GM23338 (cell line): ENCODE measurements at regions not wholly inside any gene's neighbourhood (a gene's known extent, or its start where the extent isn't known, plus 50 kb on each side); places are given as distances from the start of the nearest gene placed in this dataset.

Experiments
- ATAC-seq: fragments of 200-7000 bp; cut with Tn5 transposase; 3 replicates; pipeline ENCODE4 v1.9.1; 2020
- DNase-seq: peaks from one replicate; pipeline ENCODE4 v3.0.0-alpha.2; 2015; ENCODE audit warnings: low spot score
- H2AFZ ChIP-seq: fragments of 200-600 bp; sonication (generic); 2 replicates; pipeline ENCODE4 v1.8.0; 2016; ENCODE audit warnings: antibody characterized with exemption, mild to moderate bottlenecking, moderate library complexity
- H3F3A ChIP-seq: fragments of 200-600 bp; sonication (generic); replicated peaks from 2 replicates; pipeline ENCODE4 v1.8.0; 2017; ENCODE audit warnings: antibody characterized with exemption, mixed run types, low read depth
- H3K27ac ChIP-seq: fragments of 200-600 bp; sonication (generic); 2 replicates; pipeline ENCODE4 v1.6.1; 2016; ENCODE audit warnings: low read depth
- H3K27me3 ChIP-seq: fragments of 200-600 bp; sonication (generic); 2 replicates; pipeline ENCODE4 v1.8.0; 2016; ENCODE audit warnings: mild to moderate bottlenecking, mixed run types, moderate library complexity; ENCODE audit not compliant: insufficient read depth
- H3K36me3 ChIP-seq: fragments of 200-600 bp; sonication (generic); 2 replicates; pipeline ENCODE4 v1.8.0; 2016; ENCODE audit warnings: mild to moderate bottlenecking; ENCODE audit not compliant: insufficient read depth
- H3K4me1 ChIP-seq: fragments of 200-600 bp; sonication (generic); 2 replicates; pipeline ENCODE4 v1.8.0; 2016; ENCODE audit warnings: mild to moderate bottlenecking, moderate library complexity; ENCODE audit not compliant: insufficient read depth
- H3K4me2 ChIP-seq: fragments of 200-600 bp; sonication (generic); 2 replicates; pipeline ENCODE4 v1.7.1; 2017; ENCODE audit warnings: mixed run types
- H3K4me3 ChIP-seq: fragments of 200-600 bp; sonication (generic); 2 replicates; pipeline ENCODE4 v1.6.1; 2016; ENCODE audit warnings: mixed run types
- H3K79me2 ChIP-seq: fragments of 200-600 bp; sonication (generic); replicated peaks from 2 replicates; pipeline ENCODE4 v1.8.0; 2017; ENCODE audit warnings: mild to moderate bottlenecking; ENCODE audit not compliant: insufficient read depth
- H3K9me2 ChIP-seq: fragments of 200-600 bp; sonication (generic); 2 replicates; pipeline ENCODE4 v1.8.0; 2017; ENCODE audit not compliant: insufficient read depth
- H4K20me1 ChIP-seq: fragments of 200-600 bp; sonication (generic); replicated peaks from 2 replicates; pipeline ENCODE4 v1.8.0; 2017; ENCODE audit warnings: mild to moderate bottlenecking; ENCODE audit not compliant: insufficient read depth
- H3K27ac Mint-ChIP-seq: 2 replicates; pipeline ENCODE4 v1.8.0; 2020; ENCODE audit warnings: inconsistent platforms, mild to moderate bottlenecking, moderate library complexity, mixed read lengths
- H3K27me3 Mint-ChIP-seq: 3 replicates; pipeline ENCODE4 v1.8.0; 2022; ENCODE audit warnings: low read depth, mild to moderate bottlenecking, moderate library complexity, mixed read lengths, inconsistent platforms; ENCODE audit not compliant: insufficient read depth, poor library complexity
- H3K36me3 Mint-ChIP-seq: 3 replicates; pipeline ENCODE4 v1.8.0; 2021; ENCODE audit warnings: low read depth, mild to moderate bottlenecking, inconsistent platforms, moderate library complexity, mixed read lengths
- H3K4me1 Mint-ChIP-seq: 3 replicates; pipeline ENCODE4 v1.8.0; 2020; ENCODE audit warnings: mild to moderate bottlenecking, inconsistent platforms, mixed read lengths
- H3K4me3 Mint-ChIP-seq: 3 replicates; pipeline ENCODE4 v1.8.0; 2021; ENCODE audit warnings: moderate library complexity, mild to moderate bottlenecking, inconsistent platforms, mixed read lengths
- H3K9me3 Mint-ChIP-seq: 3 replicates; pipeline ENCODE4 v1.8.0; 2020; ENCODE audit warnings: moderate library complexity, mild to moderate bottlenecking, inconsistent platforms, mixed read lengths
- CREB1 ChIP-seq: fragments of 250-450 bp; sonication (Bioruptor Pico); IDR thresholded peaks from 2 replicates; pipeline ENCODE4 v1.5.0; 2020; ENCODE audit warnings: low read depth, mild to moderate bottlenecking, moderate library complexity
- ETS1 ChIP-seq: IDR thresholded peaks from 2 replicates; pipeline ENCODE4 v1.6.1; 2016; ENCODE audit warnings: antibody characterized with exemption
- EZH2 ChIP-seq: fragments of 200-600 bp; sonication (generic); IDR thresholded peaks from one replicate; pipeline ENCODE4 v1.8.0; 2017; ENCODE audit warnings: antibody characterized with exemption, mild to moderate bottlenecking, low read depth; ENCODE audit not compliant: unreplicated experiment
- EZH2phosphoT487 ChIP-seq: fragments of 200-600 bp; sonication (generic); IDR thresholded peaks from one replicate; pipeline ENCODE4 v1.8.1; 2018; ENCODE audit warnings: antibody characterized with exemption; ENCODE audit not compliant: unreplicated experiment
- JUNB ChIP-seq: IDR thresholded peaks from one replicate; pipeline ENCODE4 v1.6.1; 2016; ENCODE audit warnings: antibody characterized with exemption; ENCODE audit not compliant: unreplicated experiment
- NANOG ChIP-seq: IDR thresholded peaks from 2 replicates; pipeline ENCODE4 v1.6.1; 2016; ENCODE audit warnings: antibody characterized with exemption, borderline replicate concordance
- POLR2AphosphoS5 ChIP-seq: IDR thresholded peaks from 2 replicates; pipeline ENCODE4 v1.6.1; 2016; ENCODE audit warnings: antibody characterized with exemption, low read depth
- ZNF114 ChIP-seq: fragments of 250-450 bp; sonication (Bioruptor Pico); IDR thresholded peaks from 2 replicates; pipeline ENCODE4 v1.5.0; 2020; ENCODE audit warnings: mild to moderate bottlenecking, moderate library complexity
- ZNF331 ChIP-seq: fragments of 250-450 bp; sonication (Bioruptor Pico); IDR thresholded peaks from 2 replicates; pipeline ENCODE4 v1.5.0; 2020; ENCODE audit warnings: low read depth, mild to moderate bottlenecking, moderate library complexity
- TF ChIP-seq, protein P1 (sequence below), 2 experiments: fragments of 200-600 bp in 1 of 2; sonication (generic) in 1 of 2; conservative IDR thresholded peaks; 2 replicates each; pipeline versions ENCODE4 v1.5.1 to v1.6.1; 2016 to 2017; ENCODE audit warnings: antibody characterized with exemption in 2 of 2, low read depth in 2 of 2, mild to moderate bottlenecking in 2 of 2, moderate library complexity in 1 of 2
- TF ChIP-seq, protein P2 (sequence below): IDR thresholded peaks from one replicate; pipeline ENCODE4 v1.6.1; 2018; ENCODE audit warnings: antibody characterized with exemption; ENCODE audit not compliant: unreplicated experiment

- TF ChIP-seq, protein P1, sequence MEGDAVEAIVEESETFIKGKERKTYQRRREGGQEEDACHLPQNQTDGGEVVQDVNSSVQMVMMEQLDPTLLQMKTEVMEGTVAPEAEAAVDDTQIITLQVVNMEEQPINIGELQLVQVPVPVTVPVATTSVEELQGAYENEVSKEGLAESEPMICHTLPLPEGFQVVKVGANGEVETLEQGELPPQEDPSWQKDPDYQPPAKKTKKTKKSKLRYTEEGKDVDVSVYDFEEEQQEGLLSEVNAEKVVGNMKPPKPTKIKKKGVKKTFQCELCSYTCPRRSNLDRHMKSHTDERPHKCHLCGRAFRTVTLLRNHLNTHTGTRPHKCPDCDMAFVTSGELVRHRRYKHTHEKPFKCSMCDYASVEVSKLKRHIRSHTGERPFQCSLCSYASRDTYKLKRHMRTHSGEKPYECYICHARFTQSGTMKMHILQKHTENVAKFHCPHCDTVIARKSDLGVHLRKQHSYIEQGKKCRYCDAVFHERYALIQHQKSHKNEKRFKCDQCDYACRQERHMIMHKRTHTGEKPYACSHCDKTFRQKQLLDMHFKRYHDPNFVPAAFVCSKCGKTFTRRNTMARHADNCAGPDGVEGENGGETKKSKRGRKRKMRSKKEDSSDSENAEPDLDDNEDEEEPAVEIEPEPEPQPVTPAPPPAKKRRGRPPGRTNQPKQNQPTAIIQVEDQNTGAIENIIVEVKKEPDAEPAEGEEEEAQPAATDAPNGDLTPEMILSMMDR (conservative IDR thresholded peaks at IDR 0.05; ENCODE audit: low read depth in 2 of 2), result no peak
- no peak for TF ChIP-seq ETS1
- TF ChIP-seq ZNF331 (CRISPR knock-in tag), result no peak
- no peak for TF ChIP-seq NANOG
- no peak for TF ChIP-seq EZH2phosphoT487
- no peak for TF ChIP-seq CREB1 (CRISPR knock-in tag)
Measured at GRCh38 chr4:124184792-124185191, 527.7 kb downstream of the ANKRD50 start (continued).

DNA sequence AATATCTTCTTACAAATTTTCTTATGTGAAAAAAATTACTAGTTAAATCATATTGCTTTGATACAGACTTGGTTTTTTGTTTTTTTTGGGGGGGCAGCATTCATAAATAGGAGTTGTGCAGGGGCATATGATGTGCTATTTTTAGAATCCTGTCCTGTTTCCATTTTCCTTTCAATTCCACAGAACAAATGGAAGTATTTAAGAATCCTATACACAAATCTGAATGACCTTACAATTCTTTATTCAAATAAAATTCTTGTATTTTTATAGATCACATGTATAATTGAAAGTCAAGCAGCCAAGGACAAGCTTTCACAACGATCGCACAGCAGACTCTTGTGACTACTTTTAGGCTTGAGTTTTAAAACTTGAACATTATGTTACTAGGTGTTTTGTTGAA lies 523.9 kb downstream of the ANKRD50 start:
- DNase-seq (no peak), ATAC-seq (no peak)
- Histone ChIP-seq H3K27ac (no peak overlapping the region), H3K4me2 (no peak overlapping the region), H2AFZ (no peak overlapping the region), H3K4me1 (peaks cover 11% of the 10 kb centered on the region), H3K4me3 (no peak overlapping the region), H3K9me2 (no peaks in the 10 kb centered on the region), H3K36me3 (no peaks in the 10 kb centered on the region), H4K20me1 (no peaks in the 10 kb centered on the region), H3K27me3 (no peaks in the 10 kb centered on the region), H3K79me2 (no peaks in the 10 kb centered on the region), H3F3A (no peaks in the 10 kb centered on the region)
- H3K27me3 Mint-ChIP-seq, result no peaks in the 10 kb centered on the region
- no peak overlapping the region for H3K4me3 Mint-ChIP-seq
- no peak overlapping the region for H3K27ac Mint-ChIP-seq
- H3K36me3 Mint-ChIP-seq, result no peaks in the 10 kb centered on the region
- H3K9me3 Mint-ChIP-seq, result no peaks in the 10 kb centered on the region
- peaks cover 9% of the 10 kb centered on the region; the same call in 2 of the 3 replicates for H3K4me1 Mint-ChIP-seq
- TF ChIP-seq, protein P1 (conservative IDR thresholded peaks at IDR 0.05; ENCODE audit: low read depth in 2 of 2), result no peak
- TF ChIP-seq, protein P2, sequence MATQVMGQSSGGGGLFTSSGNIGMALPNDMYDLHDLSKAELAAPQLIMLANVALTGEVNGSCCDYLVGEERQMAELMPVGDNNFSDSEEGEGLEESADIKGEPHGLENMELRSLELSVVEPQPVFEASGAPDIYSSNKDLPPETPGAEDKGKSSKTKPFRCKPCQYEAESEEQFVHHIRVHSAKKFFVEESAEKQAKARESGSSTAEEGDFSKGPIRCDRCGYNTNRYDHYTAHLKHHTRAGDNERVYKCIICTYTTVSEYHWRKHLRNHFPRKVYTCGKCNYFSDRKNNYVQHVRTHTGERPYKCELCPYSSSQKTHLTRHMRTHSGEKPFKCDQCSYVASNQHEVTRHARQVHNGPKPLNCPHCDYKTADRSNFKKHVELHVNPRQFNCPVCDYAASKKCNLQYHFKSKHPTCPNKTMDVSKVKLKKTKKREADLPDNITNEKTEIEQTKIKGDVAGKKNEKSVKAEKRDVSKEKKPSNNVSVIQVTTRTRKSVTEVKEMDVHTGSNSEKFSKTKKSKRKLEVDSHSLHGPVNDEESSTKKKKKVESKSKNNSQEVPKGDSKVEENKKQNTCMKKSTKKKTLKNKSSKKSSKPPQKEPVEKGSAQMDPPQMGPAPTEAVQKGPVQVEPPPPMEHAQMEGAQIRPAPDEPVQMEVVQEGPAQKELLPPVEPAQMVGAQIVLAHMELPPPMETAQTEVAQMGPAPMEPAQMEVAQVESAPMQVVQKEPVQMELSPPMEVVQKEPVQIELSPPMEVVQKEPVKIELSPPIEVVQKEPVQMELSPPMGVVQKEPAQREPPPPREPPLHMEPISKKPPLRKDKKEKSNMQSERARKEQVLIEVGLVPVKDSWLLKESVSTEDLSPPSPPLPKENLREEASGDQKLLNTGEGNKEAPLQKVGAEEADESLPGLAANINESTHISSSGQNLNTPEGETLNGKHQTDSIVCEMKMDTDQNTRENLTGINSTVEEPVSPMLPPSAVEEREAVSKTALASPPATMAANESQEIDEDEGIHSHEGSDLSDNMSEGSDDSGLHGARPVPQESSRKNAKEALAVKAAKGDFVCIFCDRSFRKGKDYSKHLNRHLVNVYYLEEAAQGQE, result no peak
- no peak for TF ChIP-seq CREB1 (CRISPR knock-in tag)
- no peak for TF ChIP-seq ZNF331 (CRISPR knock-in tag)
- TF ChIP-seq ETS1, result no peak
- no peak for TF ChIP-seq JUNB
- TF ChIP-seq POLR2AphosphoS5, result no peak
- TF ChIP-seq EZH2, result no peak
- no peak for TF ChIP-seq ZNF114 (CRISPR knock-in tag)
- no peak for TF ChIP-seq NANOG
